Mesothelial cell of epicardium (in vitro differentiated cells): ENCODE measurements at regions not wholly inside any gene's neighbourhood (a gene's known extent, or its start where the extent isn't known, plus 50 kb on each side); places are given as distances from the start of the nearest gene placed in this dataset.

Experiments used
- DNase-seq, 2 experiments: peaks; one replicate each; pipeline ENCODE4 v3.0.0; 2021; ENCODE audit warnings: low spot score in 2 of 2; ENCODE audit not compliant: unreplicated experiment in 2 of 2
- H3K27ac Mint-ChIP-seq: 2 replicates; pipeline ENCODE4 v1.8.0; 2021; ENCODE audit warnings: mixed read lengths
- H3K27me3 Mint-ChIP-seq: 2 replicates; pipeline ENCODE4 v1.8.0; 2021; ENCODE audit warnings: low read depth, mixed read lengths
- H3K36me3 Mint-ChIP-seq: 2 replicates; pipeline ENCODE4 v1.8.0; 2021; ENCODE audit warnings: mixed read lengths
- H3K4me1 Mint-ChIP-seq: 2 replicates; pipeline ENCODE4 v1.8.0; 2021; ENCODE audit warnings: mixed read lengths
- H3K4me3 Mint-ChIP-seq: 2 replicates; pipeline ENCODE4 v1.8.0; 2021; ENCODE audit warnings: mild to moderate bottlenecking, moderate library complexity, mixed read lengths
- H3K9me3 Mint-ChIP-seq: 2 replicates; pipeline ENCODE4 v1.8.0; 2021; ENCODE audit warnings: mixed read lengths
- TF ChIP-seq, protein P1 (sequence below): fragments of 200-600 bp; sonication (generic); IDR thresholded peaks from one replicate; pipeline ENCODE4 v1.5.0; 2021; ENCODE audit warnings: antibody characterized with exemption; ENCODE audit not compliant: unreplicated experiment

DNA sequence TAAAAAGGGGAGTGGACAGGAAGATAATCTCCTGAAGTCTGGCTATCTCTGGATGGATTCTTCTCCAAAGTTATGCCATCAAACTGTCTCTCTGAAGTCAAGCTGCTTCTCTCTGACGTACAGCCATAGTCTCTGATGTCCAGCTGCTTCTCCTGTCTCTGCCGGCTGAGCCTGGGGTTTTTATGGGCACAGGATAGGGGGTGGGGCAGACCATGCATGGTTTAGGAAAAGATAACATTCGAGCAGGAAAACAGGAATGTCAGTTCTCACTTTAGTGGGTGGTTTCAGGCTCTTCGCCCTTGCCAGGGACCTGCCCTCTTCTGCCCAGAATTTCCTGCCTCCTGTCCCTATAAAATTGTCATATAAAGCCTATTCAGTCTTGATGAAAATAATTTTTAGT is 110.9 kb upstream of the ROBO1 start:
- Mint-ChIP-seq H3K27ac (no peak overlapping the region), H3K4me3 (no peak overlapping the region)
- DNase-seq: no peak

DNA sequence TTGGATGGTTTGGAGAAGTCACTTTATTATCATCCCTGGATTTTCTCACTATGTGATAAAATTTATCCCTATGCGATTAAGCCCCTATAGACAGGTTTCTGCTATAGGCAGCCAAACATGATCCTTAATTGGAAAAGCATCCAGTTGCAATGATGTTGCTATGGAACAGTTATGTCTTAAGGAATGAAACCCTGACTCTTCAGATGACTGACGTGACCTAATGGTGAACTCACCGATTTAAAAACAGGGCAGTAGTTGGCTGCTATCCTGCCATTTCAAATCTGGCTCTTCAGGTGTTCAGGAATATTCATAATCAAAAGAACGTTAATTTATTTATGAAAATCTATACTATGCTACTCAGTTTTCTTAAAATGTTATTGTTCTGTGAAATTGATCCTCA is 106.8 kb upstream of the ROBO1 start:
- Mint-ChIP-seq H3K4me1 (peaks cover 51% of the 10 kb centered on the region), H3K4me3 (no peak overlapping the region), H3K27ac (no peak overlapping the region), H3K36me3 (no peaks in the 10 kb centered on the region), H3K9me3 (peaks cover 9% of the 10 kb centered on the region), H3K27me3 (no peaks in the 10 kb centered on the region)
- TF ChIP-seq, protein P1, sequence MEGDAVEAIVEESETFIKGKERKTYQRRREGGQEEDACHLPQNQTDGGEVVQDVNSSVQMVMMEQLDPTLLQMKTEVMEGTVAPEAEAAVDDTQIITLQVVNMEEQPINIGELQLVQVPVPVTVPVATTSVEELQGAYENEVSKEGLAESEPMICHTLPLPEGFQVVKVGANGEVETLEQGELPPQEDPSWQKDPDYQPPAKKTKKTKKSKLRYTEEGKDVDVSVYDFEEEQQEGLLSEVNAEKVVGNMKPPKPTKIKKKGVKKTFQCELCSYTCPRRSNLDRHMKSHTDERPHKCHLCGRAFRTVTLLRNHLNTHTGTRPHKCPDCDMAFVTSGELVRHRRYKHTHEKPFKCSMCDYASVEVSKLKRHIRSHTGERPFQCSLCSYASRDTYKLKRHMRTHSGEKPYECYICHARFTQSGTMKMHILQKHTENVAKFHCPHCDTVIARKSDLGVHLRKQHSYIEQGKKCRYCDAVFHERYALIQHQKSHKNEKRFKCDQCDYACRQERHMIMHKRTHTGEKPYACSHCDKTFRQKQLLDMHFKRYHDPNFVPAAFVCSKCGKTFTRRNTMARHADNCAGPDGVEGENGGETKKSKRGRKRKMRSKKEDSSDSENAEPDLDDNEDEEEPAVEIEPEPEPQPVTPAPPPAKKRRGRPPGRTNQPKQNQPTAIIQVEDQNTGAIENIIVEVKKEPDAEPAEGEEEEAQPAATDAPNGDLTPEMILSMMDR: no peak
- DNase-seq: no peak

More for the DNA sequence above, 110.9 kb upstream of the ROBO1 start:
- TF ChIP-seq, protein P1: no peak
- H3K9me3 Mint-ChIP-seq: peaks cover 9% of the 10 kb centered on the region
- peaks cover 34% of the 10 kb centered on the region for H3K4me1 Mint-ChIP-seq
- H3K27me3 Mint-ChIP-seq: no peaks in the 10 kb centered on the region
- H3K36me3 Mint-ChIP-seq: no peaks in the 10 kb centered on the region

GRCh38 chr3:79872483-79872882 is 104.7 kb upstream of the ROBO1 start:
- Mint-ChIP-seq H3K4me3 (no peak overlapping the region), H3K27me3 (no peaks in the 10 kb centered on the region), H3K4me1 (peaks cover 46% of the 10 kb centered on the region), H3K9me3 (peaks cover 9% of the 10 kb centered on the region), H3K27ac (peak overlapping the region; percentile 84), H3K36me3 (no peaks in the 10 kb centered on the region)
- DNase-seq: no peak
- TF ChIP-seq, protein P1: no peak

GRCh38 chr3:79871656-79872055 is 103.9 kb upstream of the ROBO1 start:
- H3K4me3 Mint-ChIP-seq: no peak overlapping the region
- no peaks in the 10 kb centered on the region for H3K36me3 Mint-ChIP-seq
- H3K9me3 Mint-ChIP-seq: peaks cover 4% of the 10 kb centered on the region
- H3K27me3 Mint-ChIP-seq: no peaks in the 10 kb centered on the region
- H3K4me1 Mint-ChIP-seq: peaks cover 48% of the 10 kb centered on the region
- H3K27ac Mint-ChIP-seq: peak overlapping the region; percentile 84
- TF ChIP-seq, protein P1: no peak
- DNase-seq: no peak

GRCh38 chr3:79870313-79870620 is 102.5 kb upstream of the ROBO1 start:
- no peak for DNase-seq
- H3K4me1 Mint-ChIP-seq: peaks cover 58% of the 10 kb centered on the region
- H3K36me3 Mint-ChIP-seq: no peaks in the 10 kb centered on the region
- no peaks in the 10 kb centered on the region for H3K9me3 Mint-ChIP-seq
- TF ChIP-seq, protein P1: no peak
- no peaks in the 10 kb centered on the region for H3K27me3 Mint-ChIP-seq
- no peak overlapping the region for H3K4me3 Mint-ChIP-seq
- H3K27ac Mint-ChIP-seq: no peak overlapping the region
